ENCODE measurements at regions not wholly inside any gene's neighbourhood (a gene's known extent, or its start where the extent isn't known, plus 50 kb on each side); places are given as distances from the start of the nearest gene placed in this dataset.

DNA sequence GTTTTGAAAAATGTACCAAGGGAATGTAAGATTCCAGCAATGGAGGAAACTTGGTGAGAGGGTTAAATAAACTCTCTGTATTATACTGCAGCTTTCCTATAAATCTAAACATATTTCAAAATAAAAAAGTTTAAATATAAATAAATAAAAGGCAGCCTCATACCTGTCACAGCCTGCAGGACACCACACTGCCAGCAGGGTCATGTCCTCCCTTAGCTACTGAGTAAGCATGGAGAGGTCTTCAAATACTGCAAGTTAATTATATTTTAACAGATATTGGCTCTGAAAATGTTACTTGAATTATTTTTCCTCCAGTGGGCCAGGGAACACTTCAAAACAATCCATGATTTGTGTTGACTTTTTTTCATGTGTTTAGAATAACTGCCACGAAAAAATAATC lies 852.8 kb upstream of the PCDH7 start:
- Histone ChIP-seq H3K27ac (ENCODE audit: insufficient read depth in 1 of 2, low read depth in 1 of 2, low read length in 2 of 2, poor library complexity in 1 of 2, severe bottlenecking in 2 of 2) (no peak overlapping the region), H3K36me3 (ENCODE audit: control insufficient read depth in 4 of 4, insufficient read depth in 4 of 4, low read length in 3 of 4) (no peaks in the 10 kb centered on the region), H3K27me3 (replicated peaks in 2 of 5; ENCODE audit: control insufficient read depth in 4 of 5, insufficient read depth in 5 of 5, low read length in 4 of 5) (no peaks in the 10 kb centered on the region), H3K4me1 (ENCODE audit: control extremely low read depth in 1 of 4, control insufficient read depth in 4 of 4, insufficient read depth in 4 of 4, low read length in 3 of 4) (no peaks in the 10 kb centered on the region), H3K9me3 (ENCODE audit: control extremely low read depth in 1 of 5, control insufficient read depth in 4 of 5, insufficient read depth in 2 of 5, low read depth in 1 of 5, low read length in 4 of 5) (peaks cover 0 to 4% (median 0%) of the 10 kb centered on the region in 5 experiments), H3K4me3 (ENCODE audit: control insufficient read depth in 1 of 7, extremely low read depth in 1 of 7, insufficient read depth in 4 of 7, low read depth in 2 of 7, low read length in 6 of 7) (no peak overlapping the region)
- CTCF ChIA-PET = no interaction called here
- POLR2A ChIA-PET = no interaction called here
- no CpG with 5 or more reads among the region's 1 CpG for WGBS (ENCODE audit: insufficient coverage)
- no peak for DNase-seq

GRCh38 chr4:29900336-29900735 lies 819.8 kb upstream of the PCDH7 start:
- Histone ChIP-seq H3K9me3 (ENCODE audit: control extremely low read depth in 1 of 5, control insufficient read depth in 4 of 5, insufficient read depth in 2 of 5, low read depth in 1 of 5, low read length in 4 of 5) (no peaks in the 10 kb centered on the region), H3K4me1 (ENCODE audit: control extremely low read depth in 1 of 4, control insufficient read depth in 4 of 4, insufficient read depth in 4 of 4, low read length in 3 of 4) (no peaks in the 10 kb centered on the region), H3K4me3 (ENCODE audit: control insufficient read depth in 1 of 7, extremely low read depth in 1 of 7, insufficient read depth in 4 of 7, low read depth in 2 of 7, low read length in 6 of 7) (no peak overlapping the region), H3K27me3 (replicated peaks in 2 of 5; ENCODE audit: control insufficient read depth in 4 of 5, insufficient read depth in 5 of 5, low read length in 4 of 5) (no peaks in the 10 kb centered on the region), H3K36me3 (ENCODE audit: control insufficient read depth in 4 of 4, insufficient read depth in 4 of 4, low read length in 3 of 4) (no peaks in the 10 kb centered on the region), H3K27ac (ENCODE audit: insufficient read depth in 1 of 2, low read depth in 1 of 2, low read length in 2 of 2, poor library complexity in 1 of 2, severe bottlenecking in 2 of 2) (no peak overlapping the region)
- POLR2A ChIA-PET = no interaction called here
- no CpG with 5 or more reads among the region's 3 CpGs for WGBS (ENCODE audit: insufficient coverage)
- CTCF ChIA-PET = no interaction called here
- DNase-seq = no peak

- H3K4me3 ChIP-seq (ENCODE audit: control insufficient read depth in 1 of 7, extremely low read depth in 1 of 7, insufficient read depth in 4 of 7, low read depth in 2 of 7, low read length in 6 of 7) = no peak overlapping the region
- H3K4me1 ChIP-seq (ENCODE audit: control extremely low read depth in 1 of 4, control insufficient read depth in 4 of 4, insufficient read depth in 4 of 4, low read length in 3 of 4) = no peaks in the 10 kb centered on the region
- ChIA-PET POLR2A (no interaction called here), CTCF (no interaction called here)
- H3K9me3 ChIP-seq (ENCODE audit: control extremely low read depth in 1 of 5, control insufficient read depth in 4 of 5, insufficient read depth in 2 of 5, low read depth in 1 of 5, low read length in 4 of 5) = peaks cover 0 to 3% (median 0%) of the 10 kb centered on the region in 5 experiments
- H3K36me3 ChIP-seq (ENCODE audit: control insufficient read depth in 4 of 4, insufficient read depth in 4 of 4, low read length in 3 of 4) = no peaks in the 10 kb centered on the region
- H3K27ac ChIP-seq (ENCODE audit: insufficient read depth in 1 of 2, low read depth in 1 of 2, low read length in 2 of 2, poor library complexity in 1 of 2, severe bottlenecking in 2 of 2) = no peak overlapping the region
- DNase-seq = no peak
- no peaks in the 10 kb centered on the region for H3K27me3 ChIP-seq (replicated peaks in 2 of 5; ENCODE audit: control insufficient read depth in 4 of 5, insufficient read depth in 5 of 5, low read length in 4 of 5)
- WGBS (ENCODE audit: insufficient coverage) = 92% methylated on average over 2 of the region's 2 CpGs
These were observed 811.9 kb upstream of the PCDH7 start for GRCh38 chr4:29908276-29908675.

- POLR2A ChIA-PET = no interaction called here
- no peaks in the 10 kb centered on the region for H3K36me3 ChIP-seq (ENCODE audit: control insufficient read depth in 4 of 4, insufficient read depth in 4 of 4, low read length in 3 of 4)
- no peaks in the 10 kb centered on the region for H3K9me3 ChIP-seq (ENCODE audit: control extremely low read depth in 1 of 5, control insufficient read depth in 4 of 5, insufficient read depth in 2 of 5, low read depth in 1 of 5, low read length in 4 of 5)
- WGBS (ENCODE audit: insufficient coverage) = no CpG with 5 or more reads among the region's 2 CpGs
- DNase-seq = no peak
- no peaks in the 10 kb centered on the region for H3K27me3 ChIP-seq (replicated peaks in 2 of 5; ENCODE audit: control insufficient read depth in 4 of 5, insufficient read depth in 5 of 5, low read length in 4 of 5)
- no peak overlapping the region for H3K27ac ChIP-seq (ENCODE audit: insufficient read depth in 1 of 2, low read depth in 1 of 2, low read length in 2 of 2, poor library complexity in 1 of 2, severe bottlenecking in 2 of 2)
- no peak overlapping the region for H3K4me3 ChIP-seq (ENCODE audit: control insufficient read depth in 1 of 7, extremely low read depth in 1 of 7, insufficient read depth in 4 of 7, low read depth in 2 of 7, low read length in 6 of 7)
- H3K4me1 ChIP-seq (ENCODE audit: control extremely low read depth in 1 of 4, control insufficient read depth in 4 of 4, insufficient read depth in 4 of 4, low read length in 3 of 4) = no peaks in the 10 kb centered on the region
- CTCF ChIA-PET = no interaction called here
These were observed 792.3 kb upstream of the PCDH7 start for GRCh38 chr4:29927895-29928294.

DNA sequence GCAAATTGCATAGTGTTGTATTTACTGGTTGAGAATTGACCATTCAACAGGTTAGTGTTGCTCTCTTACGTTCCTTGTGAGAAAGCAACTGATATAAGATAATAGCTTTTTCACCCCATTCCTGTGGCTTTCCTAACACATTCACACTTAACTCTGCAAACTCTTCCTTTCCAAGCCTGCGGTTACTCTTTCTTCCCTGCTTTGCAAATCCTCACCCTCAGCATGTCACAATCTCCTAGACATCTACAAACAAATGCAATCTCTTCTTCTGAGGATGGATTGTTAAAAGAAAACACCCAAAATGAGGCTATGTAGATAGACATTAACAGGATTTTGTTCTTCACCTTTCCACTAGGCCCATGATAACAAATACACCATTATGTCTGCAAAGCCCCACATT lies 771.7 kb upstream of the PCDH7 start:
- CTCF ChIA-PET = no interaction called here
- WGBS (ENCODE audit: insufficient coverage) = 100% methylated on average over 1 of the region's 2 CpGs

GRCh38 chr4:29948858-29949257 lies 771.3 kb upstream of the PCDH7 start:
- POLR2A ChIA-PET = no interaction called here
- H3K4me3 ChIP-seq (ENCODE audit: control insufficient read depth in 1 of 7, extremely low read depth in 1 of 7, insufficient read depth in 4 of 7, low read depth in 2 of 7, low read length in 6 of 7) = no peak overlapping the region
- peaks cover 0 to 3% (median 0%) of the 10 kb centered on the region in 5 experiments for H3K9me3 ChIP-seq (ENCODE audit: control extremely low read depth in 1 of 5, control insufficient read depth in 4 of 5, insufficient read depth in 2 of 5, low read depth in 1 of 5, low read length in 4 of 5)
- DNase-seq = no peak
- H3K4me1 ChIP-seq (ENCODE audit: control extremely low read depth in 1 of 4, control insufficient read depth in 4 of 4, insufficient read depth in 4 of 4, low read length in 3 of 4) = no peaks in the 10 kb centered on the region
- no peaks in the 10 kb centered on the region for H3K27me3 ChIP-seq (replicated peaks in 2 of 5; ENCODE audit: control insufficient read depth in 4 of 5, insufficient read depth in 5 of 5, low read length in 4 of 5)
- H3K27ac ChIP-seq (ENCODE audit: insufficient read depth in 1 of 2, low read depth in 1 of 2, low read length in 2 of 2, poor library complexity in 1 of 2, severe bottlenecking in 2 of 2) = no peak overlapping the region
- CTCF ChIA-PET = no interaction called here
- no peaks in the 10 kb centered on the region for H3K36me3 ChIP-seq (ENCODE audit: control insufficient read depth in 4 of 4, insufficient read depth in 4 of 4, low read length in 3 of 4)

More for the DNA sequence above, 771.7 kb upstream of the PCDH7 start:
- POLR2A ChIA-PET = no interaction called here
- Histone ChIP-seq H3K4me1 (ENCODE audit: control extremely low read depth in 1 of 4, control insufficient read depth in 4 of 4, insufficient read depth in 4 of 4, low read length in 3 of 4) (no peaks in the 10 kb centered on the region), H3K27ac (ENCODE audit: insufficient read depth in 1 of 2, low read depth in 1 of 2, low read length in 2 of 2, poor library complexity in 1 of 2, severe bottlenecking in 2 of 2) (no peak overlapping the region), H3K4me3 (ENCODE audit: control insufficient read depth in 1 of 7, extremely low read depth in 1 of 7, insufficient read depth in 4 of 7, low read depth in 2 of 7, low read length in 6 of 7) (no peak overlapping the region), H3K9me3 (ENCODE audit: control extremely low read depth in 1 of 5, control insufficient read depth in 4 of 5, insufficient read depth in 2 of 5, low read depth in 1 of 5, low read length in 4 of 5) (peaks cover 0 to 3% (median 0%) of the 10 kb centered on the region in 5 experiments), H3K27me3 (replicated peaks in 2 of 5; ENCODE audit: control insufficient read depth in 4 of 5, insufficient read depth in 5 of 5, low read length in 4 of 5) (no peaks in the 10 kb centered on the region), H3K36me3 (ENCODE audit: control insufficient read depth in 4 of 4, insufficient read depth in 4 of 4, low read length in 3 of 4) (no peaks in the 10 kb centered on the region)
- no peak for DNase-seq

GRCh38 chr4:29966386-29966785 lies 753.8 kb upstream of the PCDH7 start:
- Histone ChIP-seq H3K9me3 (ENCODE audit: control extremely low read depth in 1 of 5, control insufficient read depth in 4 of 5, insufficient read depth in 2 of 5, low read depth in 1 of 5, low read length in 4 of 5) (no peaks in the 10 kb centered on the region), H3K27ac (ENCODE audit: insufficient read depth in 1 of 2, low read depth in 1 of 2, low read length in 2 of 2, poor library complexity in 1 of 2, severe bottlenecking in 2 of 2) (no peak overlapping the region), H3K4me1 (ENCODE audit: control extremely low read depth in 1 of 4, control insufficient read depth in 4 of 4, insufficient read depth in 4 of 4, low read length in 3 of 4) (no peaks in the 10 kb centered on the region), H3K27me3 (replicated peaks in 2 of 5; ENCODE audit: control insufficient read depth in 4 of 5, insufficient read depth in 5 of 5, low read length in 4 of 5) (no peaks in the 10 kb centered on the region), H3K36me3 (ENCODE audit: control insufficient read depth in 4 of 4, insufficient read depth in 4 of 4, low read length in 3 of 4) (no peaks in the 10 kb centered on the region), H3K4me3 (ENCODE audit: control insufficient read depth in 1 of 7, extremely low read depth in 1 of 7, insufficient read depth in 4 of 7, low read depth in 2 of 7, low read length in 6 of 7) (no peak overlapping the region)
- CTCF ChIA-PET = no interaction called here
- 89% methylated on average over 1 of the region's 2 CpGs for WGBS (ENCODE audit: insufficient coverage)
- DNase-seq = no peak
- POLR2A ChIA-PET = no interaction called here
